Lower lobe of right lung (tissue), 2 donors: ENCODE measurements at regions not wholly inside any gene's neighbourhood (a gene's known extent, or its start where the extent isn't known, plus 50 kb on each side); places are given as distances from the start of the nearest gene placed in this dataset.

Experiments used
- ATAC-seq, 2 donors: fragments of 200-7000 bp; cut with Tn5 transposase; one replicate each; pipeline ENCODE4 v1.9.1; 2020 to 2022; ENCODE audit warnings: mild to moderate bottlenecking in 2 of 2, moderate library complexity in 2 of 2
- DNase-seq: peaks from one replicate; pipeline ENCODE4 v3.0.0-alpha.2; 2020
- H3K27ac ChIP-seq: fragments of 200-600 bp; one replicate; pipeline ENCODE4 v1.8.0; 2022
- H3K27me3 ChIP-seq: fragments of 200-600 bp; one replicate; pipeline ENCODE4 v1.8.0; 2022; ENCODE audit warnings: low read depth
- H3K36me3 ChIP-seq: fragments of 200-600 bp; one replicate; pipeline ENCODE4 v1.8.0; 2022; ENCODE audit warnings: mild to moderate bottlenecking
- H3K4me1 ChIP-seq: fragments of 200-600 bp; one replicate; pipeline ENCODE4 v1.8.0; 2022
- H3K4me3 ChIP-seq: fragments of 200-600 bp; one replicate; pipeline ENCODE4 v1.8.0; 2022; ENCODE audit warnings: mild to moderate bottlenecking
- H3K9me3 ChIP-seq: fragments of 200-600 bp; one replicate; pipeline ENCODE4 v1.8.0; 2022
- CTCF ChIP-seq: fragments of 200-600 bp; IDR thresholded peaks from one replicate; pipeline ENCODE4 v1.8.0; 2022; ENCODE audit warnings: antibody characterized with exemption, mild to moderate bottlenecking
- intact Hi-C: fragments of 100-400 bp; cut with DNase I; formaldehyde crosslinking; loops from one replicate; pipeline ENCODE4 v1.11.0; 2022
- donor health status: DM: no; HTN: yes; CAD: no; lungs with severe emphysema.

- no peaks in the 10 kb centered on the region for H3K36me3 ChIP-seq
- intact Hi-C loops: no loop called here
- no peak overlapping the region for H3K27ac ChIP-seq
- DNase-seq: no peak
- no peaks in the 10 kb centered on the region for H3K9me3 ChIP-seq
- ATAC-seq: no peak
- no peaks in the 10 kb centered on the region for H3K27me3 ChIP-seq
- H3K4me3 ChIP-seq: no peak overlapping the region
- H3K4me1 ChIP-seq: no peaks in the 10 kb centered on the region
- TF ChIP-seq CTCF: no peak
These were observed 610.0 kb upstream of the GCFC2 start for GRCh38 chr2:76320716-76321115.

GRCh38 chr2:76318848-76319360 is 608.2 kb upstream of the GCFC2 start:
- intact Hi-C loops: no loop called here
- no peaks in the 10 kb centered on the region for H3K36me3 ChIP-seq
- H3K27ac ChIP-seq: peak overlapping the region; percentile 65
- H3K4me3 ChIP-seq: no peak overlapping the region
- H3K4me1 ChIP-seq: no peaks in the 10 kb centered on the region
- no peak for TF ChIP-seq CTCF
- DNase-seq (no peak), ATAC-seq (peak in 1 of 2 donors; percentile 78)
- no peaks in the 10 kb centered on the region for H3K27me3 ChIP-seq
- no peaks in the 10 kb centered on the region for H3K9me3 ChIP-seq

GRCh38 chr2:76316691-76317090 is 606.0 kb upstream of the GCFC2 start:
- Histone ChIP-seq H3K4me3 (no peak overlapping the region), H3K36me3 (no peaks in the 10 kb centered on the region), H3K4me1 (no peaks in the 10 kb centered on the region), H3K9me3 (no peaks in the 10 kb centered on the region), H3K27me3 (no peaks in the 10 kb centered on the region), H3K27ac (no peak overlapping the region)
- intact Hi-C loops: no loop called here
- ATAC-seq (no peak), DNase-seq (no peak)
- no peak for TF ChIP-seq CTCF

GRCh38 chr2:76314271-76315020 is 603.7 kb upstream of the GCFC2 start:
- Histone ChIP-seq H3K27me3 (no peaks in the 10 kb centered on the region), H3K36me3 (no peaks in the 10 kb centered on the region), H3K4me1 (no peaks in the 10 kb centered on the region), H3K9me3 (no peaks in the 10 kb centered on the region), H3K27ac (peak overlapping the region; percentile 11), H3K4me3 (no peak overlapping the region)
- DNase-seq (no peak), ATAC-seq (peak; percentile 66 to 86)
- TF ChIP-seq CTCF: no peak
- intact Hi-C loops: no loop called here

GRCh38 chr2:76312236-76312635 is 601.5 kb upstream of the GCFC2 start:
- DNase-seq (no peak), ATAC-seq (no peak)
- H3K27ac ChIP-seq: no peak overlapping the region
- H3K4me3 ChIP-seq: no peak overlapping the region
- intact Hi-C loops: no loop called here
- no peaks in the 10 kb centered on the region for H3K36me3 ChIP-seq
- H3K4me1 ChIP-seq: no peaks in the 10 kb centered on the region
- no peak for TF ChIP-seq CTCF
- H3K9me3 ChIP-seq: no peaks in the 10 kb centered on the region
- H3K27me3 ChIP-seq: no peaks in the 10 kb centered on the region
